Hematopoietic multipotent progenitor cell treated with erythropoietin and hydrocortisone succinate and interleukin-3 and kit ligand, for 8 days (in vitro differentiated cells): ENCODE measurements at regions not wholly inside any gene's neighbourhood (a gene's known extent, or its start where the extent isn't known, plus 50 kb on each side); places are given as distances from the start of the nearest gene placed in this dataset.

Source experiments
- DNase-seq: peaks from one replicate; pipeline ENCODE4 v3.0.0-alpha.2; 2015

- no peak for DNase-seq
Observed at GRCh38 chr13:109976206-109976997, 190.0 kb upstream of the IRS2 start.

- DNase-seq = no peak
Observed at GRCh38 chr13:109974354-109974753, 188.0 kb upstream of the IRS2 start.

GRCh38 chr13:109973279-109973678, 186.9 kb upstream of the IRS2 start:
- DNase-seq = no peak

- no peak for DNase-seq
Observed at GRCh38 chr13:109971456-109972090, 185.2 kb upstream of the IRS2 start.

GRCh38 chr13:109971006-109971405, 184.6 kb upstream of the IRS2 start:
- DNase-seq = no peak

- DNase-seq = no peak
Observed at GRCh38 chr13:109968876-109969577, 182.6 kb upstream of the IRS2 start.

- no peak for DNase-seq
Observed at GRCh38 chr13:109963960-109964563, 177.7 kb upstream of the IRS2 start.

- DNase-seq = no peak
Observed at GRCh38 chr13:109963384-109963783, 177.0 kb upstream of the IRS2 start.

GRCh38 chr13:109959903-109960302, 173.5 kb upstream of the IRS2 start:
- no peak for DNase-seq

GRCh38 chr13:109957875-109958274, 171.5 kb upstream of the IRS2 start:
- no peak for DNase-seq

- DNase-seq = no peak
Observed at GRCh38 chr13:109955598-109955997, 169.2 kb upstream of the IRS2 start.

- no peak for DNase-seq
Observed at GRCh38 chr13:109954441-109954840, 168.1 kb upstream of the IRS2 start.

- DNase-seq = no peak
Observed at GRCh38 chr13:109951491-109951890, 165.1 kb upstream of the IRS2 start.

- no peak for DNase-seq
Observed at GRCh38 chr13:109949397-109949796, 163.0 kb upstream of the IRS2 start.

GRCh38 chr13:109947006-109947405, 160.6 kb upstream of the IRS2 start:
- no peak for DNase-seq

- no peak for DNase-seq
Observed at GRCh38 chr13:109945206-109945960, 159.0 kb upstream of the IRS2 start.

- no peak for DNase-seq
Observed at GRCh38 chr13:109941951-109942350, 155.6 kb upstream of the IRS2 start.

GRCh38 chr13:109941221-109941620, 154.8 kb upstream of the IRS2 start:
- DNase-seq = no peak

GRCh38 chr13:109940637-109941036, 154.3 kb upstream of the IRS2 start:
- no peak for DNase-seq

- no peak for DNase-seq
Observed at GRCh38 chr13:109939838-109940237, 153.5 kb upstream of the IRS2 start.

GRCh38 chr13:109939180-109939579, 152.8 kb upstream of the IRS2 start:
- DNase-seq = no peak

GRCh38 chr13:109938255-109938936, 152.0 kb upstream of the IRS2 start:
- no peak for DNase-seq
